Stimulated activated effector memory CD8-positive, alpha-beta T cell treated with anti-CD3 and anti-CD28 coated beads, Interleukin-12 subunit alpha, Interleukin-12 subunit beta, amount 100 ng/mL, for 72 hours (primary cell): ENCODE measurements at regions not wholly inside any gene's neighbourhood (a gene's known extent, or its start where the extent isn't known, plus 50 kb on each side); places are given as distances from the start of the nearest gene placed in this dataset.

Experiments
- ATAC-seq: fragments of 150-1000 bp; cut with Tn5 transposase; 2 replicates; pipeline ENCODE4 v1.10.0; 2021
- DNase-seq, 2 donors: peaks; one replicate each; pipeline ENCODE4 v3.0.0; 2021 to 2022; ENCODE audit warnings: low spot score in 2 of 2
- H3K27ac Mint-ChIP-seq: one replicate; pipeline ENCODE4 v1.8.0; 2022; ENCODE audit warnings: mild to moderate bottlenecking, mixed read lengths
- H3K36me3 Mint-ChIP-seq: one replicate; pipeline ENCODE4 v1.8.0; 2022; ENCODE audit warnings: mild to moderate bottlenecking, mixed read lengths
- H3K4me1 Mint-ChIP-seq: one replicate; pipeline ENCODE4 v1.8.0; 2022; ENCODE audit warnings: mixed read lengths
- H3K4me3 Mint-ChIP-seq: one replicate; pipeline ENCODE4 v1.8.0; 2022; ENCODE audit warnings: mild to moderate bottlenecking, mixed read lengths
- H3K9me3 Mint-ChIP-seq: one replicate; pipeline ENCODE4 v1.8.0; 2022; ENCODE audit warnings: mixed read lengths

- no peak for ATAC-seq
- Mint-ChIP-seq H3K4me3 (no peak overlapping the region), H3K36me3 (no peaks in the 10 kb centered on the region)
Observed at GRCh38 chr2:236857246-236857645, 228.4 kb upstream of the COPS8 start.

GRCh38 chr2:236857781-236858180 is 227.9 kb upstream of the COPS8 start:
- no peak for DNase-seq
- ATAC-seq = no peak
- no peak overlapping the region for H3K27ac Mint-ChIP-seq
- no peaks in the 10 kb centered on the region for H3K4me1 Mint-ChIP-seq
- H3K4me3 Mint-ChIP-seq = no peak overlapping the region
- no peaks in the 10 kb centered on the region for H3K36me3 Mint-ChIP-seq
- no peaks in the 10 kb centered on the region for H3K9me3 Mint-ChIP-seq

More at GRCh38 chr2:236857246-236857645, 228.4 kb upstream of the COPS8 start:
- no peak for DNase-seq
- Mint-ChIP-seq H3K27ac (no peak overlapping the region), H3K4me1 (no peaks in the 10 kb centered on the region), H3K9me3 (no peaks in the 10 kb centered on the region)

GRCh38 chr2:236858661-236859060 is 227.0 kb upstream of the COPS8 start:
- Mint-ChIP-seq H3K9me3 (no peaks in the 10 kb centered on the region), H3K27ac (no peak overlapping the region), H3K4me3 (no peak overlapping the region), H3K4me1 (no peaks in the 10 kb centered on the region), H3K36me3 (no peaks in the 10 kb centered on the region)
- DNase-seq = no peak
- no peak for ATAC-seq

GRCh38 chr2:236859908-236860307 is 225.8 kb upstream of the COPS8 start:
- Mint-ChIP-seq H3K27ac (no peak overlapping the region), H3K4me3 (no peak overlapping the region), H3K36me3 (no peaks in the 10 kb centered on the region), H3K4me1 (no peaks in the 10 kb centered on the region), H3K9me3 (no peaks in the 10 kb centered on the region)
- DNase-seq = no peak
- no peak for ATAC-seq

GRCh38 chr2:236861196-236861875 is 224.4 kb upstream of the COPS8 start:
- H3K36me3 Mint-ChIP-seq = no peaks in the 10 kb centered on the region
- DNase-seq (no peak), ATAC-seq (no peak)
- H3K4me1 Mint-ChIP-seq = no peaks in the 10 kb centered on the region
- no peaks in the 10 kb centered on the region for H3K9me3 Mint-ChIP-seq
- H3K4me3 Mint-ChIP-seq = no peak overlapping the region
- no peak overlapping the region for H3K27ac Mint-ChIP-seq

GRCh38 chr2:236861944-236862343 is 223.7 kb upstream of the COPS8 start:
- Mint-ChIP-seq H3K36me3 (no peaks in the 10 kb centered on the region), H3K4me3 (no peak overlapping the region), H3K4me1 (no peaks in the 10 kb centered on the region), H3K9me3 (no peaks in the 10 kb centered on the region), H3K27ac (no peak overlapping the region)
- ATAC-seq (peak; percentile 16), DNase-seq (no peak)

GRCh38 chr2:236862526-236862925 is 223.2 kb upstream of the COPS8 start:
- no peaks in the 10 kb centered on the region for H3K9me3 Mint-ChIP-seq
- no peaks in the 10 kb centered on the region for H3K4me1 Mint-ChIP-seq
- no peaks in the 10 kb centered on the region for H3K36me3 Mint-ChIP-seq
- no peak overlapping the region for H3K4me3 Mint-ChIP-seq
- ATAC-seq (peak; percentile 20), DNase-seq (no peak)
- H3K27ac Mint-ChIP-seq = no peak overlapping the region

GRCh38 chr2:236862961-236863728 is 222.5 kb upstream of the COPS8 start:
- ATAC-seq (no peak), DNase-seq (no peak)
- no peaks in the 10 kb centered on the region for H3K36me3 Mint-ChIP-seq
- H3K9me3 Mint-ChIP-seq = no peaks in the 10 kb centered on the region
- no peak overlapping the region for H3K27ac Mint-ChIP-seq
- no peak overlapping the region for H3K4me3 Mint-ChIP-seq
- H3K4me1 Mint-ChIP-seq = no peaks in the 10 kb centered on the region

- no peak for DNase-seq
- no peak for ATAC-seq
- Mint-ChIP-seq H3K27ac (no peak overlapping the region), H3K4me1 (no peaks in the 10 kb centered on the region), H3K9me3 (no peaks in the 10 kb centered on the region), H3K4me3 (no peak overlapping the region), H3K36me3 (no peaks in the 10 kb centered on the region)
Observed at GRCh38 chr2:236863729-236864126, 222.0 kb upstream of the COPS8 start.

GRCh38 chr2:236865052-236865451 is 220.6 kb upstream of the COPS8 start:
- H3K4me3 Mint-ChIP-seq = no peak overlapping the region
- H3K4me1 Mint-ChIP-seq = peaks cover under 1% of the 10 kb centered on the region
- no peaks in the 10 kb centered on the region for H3K36me3 Mint-ChIP-seq
- DNase-seq = no peak
- no peaks in the 10 kb centered on the region for H3K9me3 Mint-ChIP-seq
- H3K27ac Mint-ChIP-seq = no peak overlapping the region
- no peak for ATAC-seq

- Mint-ChIP-seq H3K4me1 (peaks cover 14% of the 10 kb centered on the region), H3K9me3 (no peaks in the 10 kb centered on the region), H3K36me3 (no peaks in the 10 kb centered on the region), H3K27ac (no peak overlapping the region), H3K4me3 (no peak overlapping the region)
- DNase-seq (no peak), ATAC-seq (no peak)
Observed at GRCh38 chr2:236866542-236867340, 218.9 kb upstream of the COPS8 start.

- no peaks in the 10 kb centered on the region for H3K36me3 Mint-ChIP-seq
- no peak for DNase-seq
- H3K27ac Mint-ChIP-seq = no peak overlapping the region
- peaks cover 18% of the 10 kb centered on the region for H3K4me1 Mint-ChIP-seq
- H3K9me3 Mint-ChIP-seq = no peaks in the 10 kb centered on the region
- ATAC-seq = no peak
- H3K4me3 Mint-ChIP-seq = no peak overlapping the region
Observed at GRCh38 chr2:236867441-236868260, 218.0 kb upstream of the COPS8 start.

GRCh38 chr2:236870370-236870769 is 215.3 kb upstream of the COPS8 start:
- peak in 1 of 2 donors; percentile 18 for DNase-seq
- Mint-ChIP-seq H3K36me3 (no peaks in the 10 kb centered on the region), H3K9me3 (no peaks in the 10 kb centered on the region), H3K4me3 (no peak overlapping the region), H3K4me1 (peaks cover 18% of the 10 kb centered on the region), H3K27ac (no peak overlapping the region)
- no peak for ATAC-seq

- DNase-seq = peak in 1 of 2 donors; percentile 29
- H3K36me3 Mint-ChIP-seq = no peaks in the 10 kb centered on the region
- peaks cover 18% of the 10 kb centered on the region for H3K4me1 Mint-ChIP-seq
- no peaks in the 10 kb centered on the region for H3K9me3 Mint-ChIP-seq
- H3K27ac Mint-ChIP-seq = peak overlapping the region; percentile 30
- peak; percentile 76 for ATAC-seq
- no peak overlapping the region for H3K4me3 Mint-ChIP-seq
Observed at GRCh38 chr2:236871500-236872001, 214.1 kb upstream of the COPS8 start.

GRCh38 chr2:236872015-236872414 is 213.7 kb upstream of the COPS8 start:
- Mint-ChIP-seq H3K9me3 (no peaks in the 10 kb centered on the region), H3K27ac (peak overlapping the region; percentile 30), H3K4me3 (no peak overlapping the region), H3K4me1 (peaks cover 18% of the 10 kb centered on the region), H3K36me3 (no peaks in the 10 kb centered on the region)
- peak in 1 of 2 donors; percentile 26 for DNase-seq
- ATAC-seq = no peak
